KMS-11 (cell line): ENCODE measurements at regions not wholly inside any gene's neighbourhood (a gene's known extent, or its start where the extent isn't known, plus 50 kb on each side); places are given as distances from the start of the nearest gene placed in this dataset.

Source experiments
- H2AFZ ChIP-seq: fragments of 200-600 bp; sonication (generic); 2 replicates; pipeline ENCODE4 v1.6.1; 2016; ENCODE audit warnings: antibody characterized with exemption, mixed run types, low read depth
- H3K27ac ChIP-seq: fragments of 200-600 bp; sonication (generic); 2 replicates; pipeline ENCODE4 v1.6.1; 2016; ENCODE audit warnings: mild to moderate bottlenecking, mixed run types
- H3K27me3 ChIP-seq: fragments of 200-600 bp; sonication (generic); 2 replicates; pipeline ENCODE4 v1.6.1; 2017; ENCODE audit warnings: mild to moderate bottlenecking, low read depth, mixed run types, moderate library complexity; ENCODE audit not compliant: insufficient read depth
- H3K36me3 ChIP-seq: fragments of 200-600 bp; sonication (generic); 2 replicates; pipeline ENCODE4 v1.6.1; 2017; ENCODE audit warnings: mild to moderate bottlenecking, mixed run types; ENCODE audit not compliant: insufficient read depth
- H3K4me1 ChIP-seq: fragments of 200-600 bp; sonication (generic); 2 replicates; pipeline ENCODE4 v1.6.1; 2016; ENCODE audit warnings: mild to moderate bottlenecking, low read depth, mixed run types; ENCODE audit not compliant: poor library complexity, severe bottlenecking
- H3K4me2 ChIP-seq: fragments of 200-600 bp; sonication (generic); 2 replicates; pipeline ENCODE4 v1.7.0; 2016; ENCODE audit warnings: mild to moderate bottlenecking, mixed run types
- H3K4me3 ChIP-seq: fragments of 200-600 bp; sonication (generic); IDR thresholded peaks from 2 replicates; pipeline ENCODE4 v1.6.1; 2017; ENCODE audit warnings: low read depth, low read length, mixed read lengths; ENCODE audit not compliant: insufficient read depth
- H3K79me2 ChIP-seq: fragments of 200-600 bp; sonication (generic); 2 replicates; pipeline ENCODE4 v1.6.1; 2016; ENCODE audit warnings: low read depth, mixed run types; ENCODE audit not compliant: insufficient read depth
- H3K9ac ChIP-seq: fragments of 200-600 bp; sonication (generic); 2 replicates; pipeline ENCODE4 v1.6.1; 2016; ENCODE audit warnings: mild to moderate bottlenecking, mixed run types
- H4K20me1 ChIP-seq: fragments of 200-600 bp; sonication (generic); 2 replicates; pipeline ENCODE4 v1.6.1; 2016; ENCODE audit warnings: mild to moderate bottlenecking, mixed run types; ENCODE audit not compliant: insufficient read depth
- CTCF ChIP-seq: fragments of 200-600 bp; sonication (generic); conservative IDR thresholded peaks from 2 replicates; pipeline ENCODE4 v1.6.1; 2017; ENCODE audit warnings: low read depth, mild to moderate bottlenecking, antibody characterized with exemption, low read length, moderate library complexity, mixed read lengths

GRCh38 chr4:187464573-187464972 is 531.0 kb upstream of the ZFP42 start:
- no peak overlapping the region for H3K4me3 ChIP-seq
- H3K4me2 ChIP-seq: no peak overlapping the region
- H3K4me1 ChIP-seq: no peaks in the 10 kb centered on the region
- no peak overlapping the region for H2AFZ ChIP-seq
- TF ChIP-seq CTCF: no peak
- H3K27ac ChIP-seq: no peak overlapping the region
- H4K20me1 ChIP-seq: no peaks in the 10 kb centered on the region
- H3K79me2 ChIP-seq: no peaks in the 10 kb centered on the region
- H3K9ac ChIP-seq: no peak overlapping the region
- H3K36me3 ChIP-seq: no peaks in the 10 kb centered on the region
- no peaks in the 10 kb centered on the region for H3K27me3 ChIP-seq

- H3K4me2 ChIP-seq: no peak overlapping the region
Measured at GRCh38 chr4:187467224-187467623, 528.3 kb upstream of the ZFP42 start.

GRCh38 chr4:187469627-187470026 is 525.9 kb upstream of the ZFP42 start:
- Histone ChIP-seq H3K9ac (no peak overlapping the region), H3K4me1 (no peaks in the 10 kb centered on the region), H3K27ac (no peak overlapping the region), H4K20me1 (no peaks in the 10 kb centered on the region), H3K79me2 (no peaks in the 10 kb centered on the region), H3K36me3 (no peaks in the 10 kb centered on the region), H3K27me3 (no peaks in the 10 kb centered on the region), H3K4me2 (no peak overlapping the region), H2AFZ (no peak overlapping the region), H3K4me3 (no peak overlapping the region)
- no peak for TF ChIP-seq CTCF

More at GRCh38 chr4:187467224-187467623, 528.3 kb upstream of the ZFP42 start:
- H3K27me3 ChIP-seq: no peaks in the 10 kb centered on the region
- no peak overlapping the region for H2AFZ ChIP-seq
- H3K4me1 ChIP-seq: no peaks in the 10 kb centered on the region
- no peak overlapping the region for H3K4me3 ChIP-seq
- no peak for TF ChIP-seq CTCF
- H3K27ac ChIP-seq: no peak overlapping the region
- no peaks in the 10 kb centered on the region for H3K36me3 ChIP-seq
- no peak overlapping the region for H3K9ac ChIP-seq
- no peaks in the 10 kb centered on the region for H4K20me1 ChIP-seq
- no peaks in the 10 kb centered on the region for H3K79me2 ChIP-seq

GRCh38 chr4:187470061-187470460 is 525.5 kb upstream of the ZFP42 start:
- Histone ChIP-seq H4K20me1 (no peaks in the 10 kb centered on the region), H3K4me3 (no peak overlapping the region), H3K79me2 (no peaks in the 10 kb centered on the region), H3K36me3 (no peaks in the 10 kb centered on the region), H3K9ac (no peak overlapping the region), H3K4me2 (no peak overlapping the region), H2AFZ (no peak overlapping the region), H3K27ac (no peak overlapping the region), H3K4me1 (no peaks in the 10 kb centered on the region), H3K27me3 (no peaks in the 10 kb centered on the region)
- TF ChIP-seq CTCF: no peak
